Right lung (tissue), 2 donors: ENCODE measurements at regions not wholly inside any gene's neighbourhood (a gene's known extent, or its start where the extent isn't known, plus 50 kb on each side); places are given as distances from the start of the nearest gene placed in this dataset.

ENCODE experiments used
- DNase-seq, 2 donors: peaks; one replicate each; pipeline ENCODE4 v3.0.0-alpha.2; 2013

DNA sequence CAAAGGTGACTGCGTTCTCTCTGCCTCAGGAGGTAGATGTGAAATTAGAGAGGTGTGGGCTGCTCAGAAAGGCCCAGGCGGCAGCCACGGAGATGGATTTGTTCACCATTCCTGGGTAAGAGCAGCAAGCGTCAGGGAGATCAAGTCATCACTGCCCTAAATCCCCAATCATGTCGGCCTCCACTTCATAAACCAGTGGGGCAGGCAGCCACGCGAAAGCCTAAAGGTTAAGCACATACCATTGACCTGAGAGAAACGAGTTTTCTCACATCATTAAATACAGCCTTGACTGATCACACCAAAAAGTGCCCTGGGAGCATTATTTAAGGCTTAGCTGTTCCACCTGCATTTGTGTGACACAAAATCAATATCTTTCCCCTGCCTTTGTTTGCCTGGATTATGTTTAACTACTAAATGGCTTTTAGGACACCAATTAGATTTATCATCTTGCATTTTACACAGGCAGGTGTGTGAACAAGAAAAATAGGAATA lies 50.7 kb upstream of the FOXB1 start:
- no peak for DNase-seq

- DNase-seq = no peak
Observed at GRCh38 chr15:59952960-59953359, 51.2 kb upstream of the FOXB1 start.

DNA sequence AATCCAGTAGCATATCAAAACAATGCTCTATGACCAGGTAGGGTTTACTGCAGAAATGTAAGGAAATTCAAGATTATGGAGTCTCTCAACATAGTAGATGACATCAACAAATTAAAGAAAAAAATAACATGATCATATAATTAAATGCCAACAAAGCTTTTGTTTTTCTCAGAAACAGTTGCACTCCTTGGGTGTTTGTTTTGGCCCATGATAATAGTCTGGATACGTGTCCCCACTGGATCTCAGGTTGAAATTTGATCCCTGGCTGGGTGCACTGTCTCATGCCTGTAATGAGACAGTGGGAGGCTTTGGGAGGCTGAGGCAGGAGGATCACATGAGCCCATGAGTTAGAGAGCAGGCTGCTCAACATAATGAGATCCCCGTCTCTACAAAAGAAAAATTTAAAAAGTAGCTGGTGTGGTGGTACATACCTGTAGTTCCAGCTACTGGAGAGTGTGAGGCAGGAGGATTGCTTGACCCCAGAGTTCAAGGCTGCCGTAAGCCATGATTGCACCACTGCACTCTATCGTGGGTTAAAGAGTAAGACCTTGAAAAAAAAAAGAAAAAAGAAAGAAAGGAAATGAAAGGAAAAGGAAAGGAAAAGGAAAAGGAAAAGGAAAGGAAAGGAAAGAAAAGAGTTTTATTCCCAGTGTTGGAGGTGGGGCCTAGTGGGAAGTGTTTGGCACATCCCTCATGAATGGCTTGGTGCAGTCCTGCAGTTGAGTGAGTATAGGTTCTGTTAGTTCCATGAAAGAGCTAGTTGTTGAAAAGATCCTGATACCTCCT lies 53.3 kb upstream of the FOXB1 start:
- DNase-seq = no peak

DNA sequence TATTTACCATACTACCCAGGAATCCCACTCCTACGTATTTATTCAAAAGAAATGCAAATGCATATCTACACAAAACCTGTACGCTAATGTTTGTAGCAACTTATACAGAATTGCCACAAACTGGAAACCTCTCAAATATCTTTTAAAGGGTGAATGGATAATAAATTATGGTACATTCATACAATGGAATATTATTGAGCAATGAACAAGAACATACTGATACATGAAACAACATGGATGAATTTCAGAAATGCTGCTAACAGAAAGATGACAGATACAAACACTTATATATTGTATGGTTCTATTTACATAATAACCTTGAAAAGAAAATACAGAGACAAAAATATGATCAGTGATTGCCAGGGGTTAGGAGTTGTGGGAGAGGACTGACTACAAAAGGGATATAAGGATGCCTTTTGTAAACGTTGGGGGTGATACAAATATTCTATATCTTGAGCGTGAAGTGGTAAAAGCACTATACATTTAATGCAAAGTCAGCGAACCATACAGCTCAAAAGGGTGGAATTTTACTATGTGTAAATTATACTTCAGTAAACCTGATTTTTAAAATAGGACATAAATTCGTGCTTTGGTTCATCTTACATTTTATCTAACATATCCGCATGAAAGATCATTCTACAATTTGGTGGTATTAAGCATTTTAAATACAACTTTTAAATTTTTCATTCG lies 55.0 kb upstream of the FOXB1 start:
- no peak for DNase-seq

- no peak for DNase-seq
Observed at GRCh38 chr15:59946084-59946483, 58.0 kb upstream of the FOXB1 start.

DNA sequence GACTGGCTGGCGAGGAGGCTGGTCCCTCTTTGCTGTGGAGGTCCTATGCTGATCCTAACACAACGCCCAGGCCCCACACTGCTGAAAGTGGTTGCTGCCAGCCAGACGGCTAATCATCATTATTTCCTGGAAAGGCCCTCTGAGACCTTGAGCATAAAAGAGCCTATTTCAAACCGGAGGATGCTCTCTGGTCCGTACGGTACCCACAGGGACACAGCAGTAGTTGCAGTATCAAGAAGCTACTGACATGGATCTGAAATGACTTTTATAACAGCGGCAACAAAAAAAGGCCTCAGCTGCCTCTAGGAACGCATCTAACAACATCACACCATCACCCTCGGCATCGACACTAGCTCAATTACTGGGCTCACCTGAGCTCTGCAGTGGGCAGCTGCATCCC lies 59.1 kb upstream of the FOXB1 start:
- DNase-seq = no peak

DNA sequence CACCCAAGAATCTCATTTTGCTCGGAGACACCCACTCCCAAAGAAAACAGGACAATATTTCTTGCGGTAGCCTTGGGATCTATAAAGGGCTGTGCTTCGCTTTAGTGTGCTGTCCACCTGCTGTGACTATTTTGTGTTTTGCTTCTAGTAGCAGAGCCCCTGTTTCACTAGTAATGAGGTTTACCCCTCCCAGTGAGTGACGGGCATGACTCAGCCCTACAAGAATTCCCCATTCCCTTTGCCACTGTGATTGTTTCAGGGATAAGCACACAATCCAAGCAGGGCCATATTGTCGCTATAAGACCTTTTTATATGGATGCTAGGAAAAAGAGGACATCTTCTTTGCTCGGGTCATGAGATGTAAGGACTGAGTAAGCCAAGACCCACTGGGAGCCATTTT lies 62.5 kb upstream of the FOXB1 start:
- no peak for DNase-seq

DNA sequence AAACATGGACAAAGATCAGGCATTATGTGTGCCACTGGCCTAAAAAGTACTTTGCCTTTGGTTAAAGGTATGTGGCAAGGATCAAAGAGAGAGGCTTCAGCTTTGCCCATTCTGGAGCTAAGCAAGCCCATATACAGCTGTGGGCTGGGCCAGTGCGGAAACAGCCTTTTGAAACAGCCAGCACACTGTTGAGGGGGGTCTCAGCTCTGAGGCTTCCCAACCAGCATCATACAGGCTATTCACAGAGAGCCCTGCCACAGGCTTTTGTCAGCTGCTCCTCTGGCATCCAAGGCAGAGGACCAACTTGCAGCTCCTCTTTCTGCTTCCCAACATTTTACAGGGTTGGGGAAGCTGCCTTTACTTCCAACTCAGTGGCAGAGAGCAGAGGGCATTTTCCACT lies 63.2 kb upstream of the FOXB1 start:
- DNase-seq = no peak

- DNase-seq = no peak
Observed at GRCh38 chr15:59940456-59940855, 63.7 kb upstream of the FOXB1 start.

DNA sequence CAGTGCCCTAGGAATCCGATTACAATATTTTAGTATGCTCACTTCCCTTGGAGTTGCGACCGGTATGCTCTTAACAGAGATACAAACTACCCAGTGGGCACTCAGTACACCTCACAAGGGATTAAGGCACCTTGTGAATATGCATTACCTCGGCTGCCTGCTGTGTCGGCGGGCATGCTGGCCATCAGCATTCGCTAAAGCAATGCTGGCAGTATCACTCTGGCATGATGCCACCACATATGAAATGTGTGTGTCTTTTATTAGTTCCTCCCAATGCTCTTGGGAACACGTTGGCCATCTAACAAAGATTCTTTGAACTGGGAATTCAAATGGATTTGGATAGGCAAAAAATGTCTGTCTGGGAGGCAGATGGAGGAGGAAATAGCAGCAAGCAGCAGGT lies 67.4 kb upstream of the FOXB1 start:
- no peak for DNase-seq

DNA sequence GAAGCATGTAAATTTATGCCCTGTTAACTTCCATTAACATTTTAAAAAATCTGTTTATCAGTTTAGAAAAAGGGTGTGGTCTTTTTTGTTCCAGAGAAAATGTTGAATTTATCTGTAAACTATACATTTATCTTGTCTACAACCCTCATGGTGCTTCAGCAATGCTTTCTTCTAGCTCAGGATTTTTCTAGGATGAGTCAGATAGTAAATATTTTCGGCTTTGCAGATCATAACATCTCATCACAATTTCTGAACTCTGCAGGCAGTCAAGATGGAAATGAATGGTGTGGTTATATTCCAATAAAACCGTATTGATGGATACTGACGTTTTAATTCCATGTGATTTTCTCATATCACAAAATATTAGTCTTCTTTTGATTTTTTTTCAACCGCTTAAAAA lies 70.5 kb upstream of the FOXB1 start:
- DNase-seq = no peak

DNA sequence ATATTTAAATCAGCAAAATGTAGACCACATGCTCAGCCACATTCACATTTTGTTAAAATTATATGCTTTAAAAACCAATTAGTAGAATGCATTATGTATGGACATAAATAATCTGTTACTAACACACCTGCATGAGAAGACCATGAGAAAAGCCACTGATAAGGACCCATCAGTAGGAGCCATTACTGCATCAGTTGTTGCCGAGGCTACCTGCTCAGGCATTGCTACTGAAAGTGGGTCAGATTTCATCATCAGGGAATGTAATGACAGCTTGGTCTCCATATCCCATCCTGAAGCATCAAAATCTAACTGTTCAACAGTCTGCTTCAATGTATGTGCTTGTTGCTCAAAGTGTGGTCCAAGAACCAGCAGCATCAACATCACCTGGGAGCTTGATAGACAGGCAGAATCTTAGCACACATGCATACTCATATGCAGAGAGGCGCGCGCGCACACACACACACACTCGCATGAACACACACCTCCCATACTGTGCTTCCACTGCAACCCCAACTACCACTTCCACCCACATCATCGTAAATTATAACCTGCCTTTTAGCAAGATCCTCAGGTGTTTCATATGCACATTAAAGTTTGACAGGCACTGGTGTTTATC lies 72.4 kb upstream of the FOXB1 start:
- DNase-seq = no peak

DNA sequence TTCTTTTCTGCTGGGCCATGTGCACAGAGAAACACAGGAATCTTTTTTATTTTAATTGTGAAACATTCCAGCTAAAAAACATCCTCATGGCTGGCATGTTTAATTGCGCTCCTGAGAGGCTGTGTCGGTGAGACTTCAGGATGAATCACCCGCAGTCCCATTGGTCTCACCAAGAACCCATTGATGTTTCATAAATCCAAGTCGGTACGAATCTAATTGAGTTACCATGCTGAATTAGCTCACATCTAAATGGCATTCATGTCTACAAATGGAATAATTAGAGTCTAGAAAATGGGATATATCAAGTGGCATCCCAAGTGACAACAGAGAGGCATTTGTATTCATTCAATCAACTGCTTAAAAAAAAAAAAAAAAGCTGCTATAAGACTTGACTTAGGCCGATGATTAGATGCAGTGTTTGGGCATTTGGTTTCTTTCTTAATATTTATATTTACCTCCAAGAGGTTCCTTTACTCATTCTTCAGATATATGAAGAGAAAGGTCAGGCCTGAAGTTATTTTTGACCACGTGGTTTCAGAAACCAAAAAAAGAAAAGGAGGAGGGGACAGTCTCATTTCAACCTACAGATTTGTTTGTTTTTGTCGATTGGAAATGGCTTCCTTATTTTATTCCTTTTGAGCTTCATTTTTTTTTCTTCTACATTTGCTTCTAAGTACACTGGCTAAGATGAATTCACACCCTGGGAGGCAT lies 79.1 kb upstream of the FOXB1 start:
- no peak for DNase-seq

- DNase-seq = no peak
Observed at GRCh38 chr15:59924096-59924495, 80.0 kb upstream of the FOXB1 start.

- DNase-seq = no peak
Observed at GRCh38 chr15:59923508-59923907, 80.6 kb upstream of the FOXB1 start.

- DNase-seq = no peak
Observed at GRCh38 chr15:59918994-59919951, 84.8 kb upstream of the FOXB1 start.

DNA sequence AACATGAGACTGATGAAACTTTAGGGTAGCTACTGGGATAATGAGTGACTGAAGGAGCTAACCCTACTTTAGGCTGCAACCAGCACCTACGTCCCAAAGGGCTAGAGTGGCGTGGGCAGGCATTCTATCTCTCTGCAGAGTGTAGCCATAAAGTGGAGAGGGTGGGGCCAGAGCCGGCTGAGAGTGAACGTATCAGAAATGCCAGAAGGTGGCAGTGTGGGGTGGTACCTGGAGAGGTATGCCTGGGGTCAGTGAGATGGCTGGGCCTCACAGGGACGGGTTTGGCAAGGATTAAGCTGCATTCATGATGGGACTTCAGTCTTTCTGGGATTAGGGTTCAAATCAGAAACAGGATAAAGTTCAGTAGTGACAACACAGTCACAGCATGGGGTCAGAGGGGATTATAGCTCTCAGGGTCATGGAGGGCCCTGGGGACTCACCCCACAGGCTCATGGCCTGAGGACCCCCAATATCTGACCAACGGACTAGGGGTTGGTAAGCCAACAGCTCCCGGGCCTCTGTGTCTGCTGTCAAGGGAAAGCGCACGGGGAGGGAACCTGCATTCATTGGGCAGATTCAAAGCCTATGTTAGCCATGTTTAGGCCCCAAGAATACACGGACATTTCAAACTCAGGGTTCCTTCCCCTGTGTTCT lies 86.5 kb upstream of the FOXB1 start:
- peak; percentile 10 to 11 for DNase-seq

DNA sequence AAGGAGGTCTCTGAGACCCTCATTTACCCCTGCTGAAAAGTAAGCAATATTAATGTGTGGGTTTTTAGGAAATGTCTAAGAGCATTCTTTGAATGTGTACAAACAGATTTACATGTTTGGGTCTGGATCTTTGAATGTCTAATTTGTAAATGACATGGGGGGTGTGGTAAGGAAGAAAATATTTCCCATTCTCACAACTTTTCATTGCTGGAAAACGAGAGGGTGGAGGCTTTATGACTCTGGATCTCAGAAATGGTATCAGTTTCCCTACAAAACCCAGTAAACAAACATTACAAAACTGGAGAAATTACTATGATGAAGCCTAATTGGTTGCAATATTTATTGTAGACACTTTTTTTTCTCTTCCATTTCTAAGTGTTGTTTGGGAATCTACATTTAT lies 98.1 kb upstream of the FOXB1 start:
- DNase-seq = no peak

- no peak for DNase-seq
Observed at GRCh38 chr15:59905176-59905575, 98.9 kb upstream of the FOXB1 start.

- DNase-seq = no peak
Observed at GRCh38 chr15:59904450-59905135, 99.5 kb upstream of the FOXB1 start.
